HEK293 (cell line): ENCODE measurements at regions not wholly inside any gene's neighbourhood (a gene's known extent, or its start where the extent isn't known, plus 50 kb on each side); places are given as distances from the start of the nearest gene placed in this dataset.

Experiments used
- CTCF ChIA-PET: fragments of 350-600 bp; formaldehyde crosslinking; extraction: SDS; loops from one replicate; lab custom pipeline; 2021; ENCODE audit warnings: antibody characterized with exemption; lab: Yijun Ruan, JAX
- POLR2A ChIA-PET: fragments of 300-600 bp; formaldehyde crosslinking; extraction: SDS; loops from one replicate; lab custom pipeline; 2020; ENCODE audit warnings: antibody characterized with exemption, inconsistent platforms; lab: Yijun Ruan, JAX
- H3K27ac ChIP-seq: fragments of 200-500 bp; sonication (Bioruptor generic); 2 replicates; pipeline ENCODE4 v1.5.1; 2014; ENCODE audit warnings: low read depth, low read length, control low read depth, inconsistent platforms; ENCODE audit errors: extremely low read depth
- H3K36me3 ChIP-seq, 2 experiments: fragments of 200-500 bp in 1 of 2; sonication (Bioruptor generic) in 1 of 2; 1 replicate in 1 of 2; 2 replicates in 1 of 2; pipeline ENCODE4 v1.5.1; 2014 to 2017; ENCODE audit warnings: inconsistent platforms in 2 of 2, low read length in 2 of 2; ENCODE audit not compliant: control insufficient read depth in 2 of 2, insufficient read depth in 1 of 2
- H3K4me1 ChIP-seq: fragments of 200-500 bp; sonication (Bioruptor generic); 2 replicates; pipeline ENCODE4 v1.5.1; 2014; ENCODE audit warnings: mild to moderate bottlenecking, low read length, inconsistent platforms; ENCODE audit not compliant: control insufficient read depth, insufficient read depth
- H3K4me3 ChIP-seq: 2 replicates; pipeline ENCODE4 v1.5.1; 2011; ENCODE audit warnings: low read depth, mild to moderate bottlenecking, control low read depth, low read length, moderate library complexity
- H3K9me3 ChIP-seq: fragments of 200-500 bp; sonication (Bioruptor generic); 2 replicates; pipeline ENCODE4 v1.5.1; 2014; ENCODE audit warnings: low read depth, low read length, inconsistent platforms; ENCODE audit not compliant: control insufficient read depth, insufficient read depth
- GLIS2 ChIP-seq: fragments of 450-650 bp; formaldehyde crosslinking; IDR thresholded peaks from 2 replicates; pipeline ENCODE4 v1.5.1; 2016; ENCODE audit warnings: missing biosample characterization, missing genetic modification characterization
- RBAK ChIP-seq: fragments of 450-650 bp; formaldehyde crosslinking; IDR thresholded peaks from 2 replicates; pipeline ENCODE4 v1.5.1; 2016; ENCODE audit warnings: missing biosample characterization, missing genetic modification characterization
- REPIN1 ChIP-seq: fragments of 450-650 bp; formaldehyde crosslinking; IDR thresholded peaks from 2 replicates; pipeline ENCODE4 v1.5.1; 2017; ENCODE audit warnings: missing biosample characterization, missing genetic modification characterization, low read depth
- SCRT2 ChIP-seq: fragments of 450-650 bp; formaldehyde crosslinking; IDR thresholded peaks from 2 replicates; pipeline ENCODE4 v1.5.1; 2016; ENCODE audit warnings: missing biosample characterization, missing genetic modification characterization
- ZFP37 ChIP-seq: fragments of 450-650 bp; formaldehyde crosslinking; IDR thresholded peaks from 2 replicates; pipeline ENCODE4 v1.5.1; 2016; ENCODE audit warnings: missing biosample characterization, missing genetic modification characterization
- ZNF114 ChIP-seq: fragments of 450-650 bp; formaldehyde crosslinking; IDR thresholded peaks from 2 replicates; pipeline ENCODE4 v1.5.0; 2017; ENCODE audit warnings: missing biosample characterization, missing genetic modification characterization
- ZNF292 ChIP-seq: fragments of 450-650 bp; formaldehyde crosslinking; IDR thresholded peaks from 2 replicates; pipeline ENCODE4 v1.5.1; 2016; ENCODE audit warnings: low read depth, missing biosample characterization, missing genetic modification characterization, borderline replicate concordance
- ZNF350 ChIP-seq: fragments of 450-650 bp; formaldehyde crosslinking; IDR thresholded peaks from 2 replicates; pipeline ENCODE4 v1.5.0; 2017; ENCODE audit warnings: missing biosample characterization, mild to moderate bottlenecking, missing genetic modification characterization
- ZNF391 ChIP-seq: fragments of 450-650 bp; formaldehyde crosslinking; IDR thresholded peaks from 2 replicates; pipeline ENCODE4 v1.5.1; 2016; ENCODE audit warnings: low read depth, missing biosample characterization, missing genetic modification characterization, borderline replicate concordance
- ZNF416 ChIP-seq: fragments of 450-650 bp; formaldehyde crosslinking; IDR thresholded peaks from 2 replicates; pipeline ENCODE4 v1.5.1; 2016; ENCODE audit warnings: missing biosample characterization, missing genetic modification characterization
- ZNF544 ChIP-seq: fragments of 450-650 bp; formaldehyde crosslinking; IDR thresholded peaks from 2 replicates; pipeline ENCODE4 v1.5.0; 2017; ENCODE audit warnings: missing biosample characterization, missing genetic modification characterization
- ZNF626 ChIP-seq: fragments of 450-650 bp; sonication (Bioruptor Pico); formaldehyde crosslinking; IDR thresholded peaks from 2 replicates; pipeline ENCODE4 v1.5.1; 2018; ENCODE audit warnings: missing biosample characterization, missing genetic modification characterization, inconsistent platforms
- ZNF747 ChIP-seq: fragments of 450-650 bp; formaldehyde crosslinking; IDR thresholded peaks from 2 replicates; pipeline ENCODE4 v1.5.1; 2016; ENCODE audit warnings: missing biosample characterization, missing genetic modification characterization
- ZNF792 ChIP-seq: fragments of 450-650 bp; formaldehyde crosslinking; IDR thresholded peaks from 2 replicates; pipeline ENCODE4 v1.5.1; 2016; ENCODE audit warnings: missing biosample characterization, missing genetic modification characterization
- TF ChIP-seq, protein P1 (sequence below): fragments of 450-650 bp; formaldehyde crosslinking; IDR thresholded peaks from 2 replicates; pipeline ENCODE4 v1.5.1; 2016; ENCODE audit warnings: missing biosample characterization, missing genetic modification characterization
- TF ChIP-seq, protein P2 (sequence below): fragments of 450-650 bp; formaldehyde crosslinking; optimal IDR thresholded peaks from 2 replicates; pipeline ENCODE3; 2016; ENCODE audit warnings: missing biosample characterization, mild to moderate bottlenecking, missing genetic modification characterization
- TF ChIP-seq, protein P3 (sequence below): fragments of 450-650 bp; formaldehyde crosslinking; conservative IDR thresholded peaks from 2 replicates; pipeline ENCODE4 v1.5.1; 2016; ENCODE audit warnings: low read depth, missing biosample characterization, missing genetic modification characterization
- TF ChIP-seq, protein P4 (sequence below): fragments of 450-650 bp; formaldehyde crosslinking; IDR thresholded peaks from 2 replicates; pipeline ENCODE4 v1.5.1; 2016; ENCODE audit warnings: missing biosample characterization, missing genetic modification characterization
- TF ChIP-seq, protein P5 (sequence below): fragments of 450-650 bp; IDR thresholded peaks from 2 replicates; pipeline ENCODE4 v1.5.1; 2018; ENCODE audit warnings: missing biosample characterization, missing genetic modification characterization

DNA sequence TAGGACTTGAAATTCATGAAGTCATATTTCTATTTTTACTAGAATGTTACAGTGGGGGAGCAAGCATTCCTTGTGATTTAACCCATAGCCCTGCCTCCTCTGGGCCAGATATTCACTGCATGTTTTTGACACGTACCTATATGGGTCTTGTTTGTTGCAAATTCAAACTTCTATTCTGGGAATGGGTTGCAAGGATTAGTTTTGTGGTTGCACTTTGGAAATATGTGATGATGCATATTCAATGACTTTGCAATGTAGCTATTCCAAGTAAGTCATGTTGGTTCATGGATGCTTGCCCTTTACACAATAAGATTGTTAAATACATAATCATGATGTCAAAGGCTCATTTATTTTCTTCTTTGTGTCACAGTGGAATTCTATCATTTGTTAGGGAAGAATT, 440.8 kb downstream of the TDRD3 start:
- POLR2A ChIA-PET: no interaction called here
- Histone ChIP-seq H3K36me3 (no peaks in the 10 kb centered on the region), H3K4me3 (no peak overlapping the region), H3K4me1 (no peaks in the 10 kb centered on the region)
- TF ChIP-seq ZNF391 (tag by site-specific recombination): no peak
- TF ChIP-seq ZNF350 (tag by site-specific recombination): no peak
- TF ChIP-seq, protein P1, sequence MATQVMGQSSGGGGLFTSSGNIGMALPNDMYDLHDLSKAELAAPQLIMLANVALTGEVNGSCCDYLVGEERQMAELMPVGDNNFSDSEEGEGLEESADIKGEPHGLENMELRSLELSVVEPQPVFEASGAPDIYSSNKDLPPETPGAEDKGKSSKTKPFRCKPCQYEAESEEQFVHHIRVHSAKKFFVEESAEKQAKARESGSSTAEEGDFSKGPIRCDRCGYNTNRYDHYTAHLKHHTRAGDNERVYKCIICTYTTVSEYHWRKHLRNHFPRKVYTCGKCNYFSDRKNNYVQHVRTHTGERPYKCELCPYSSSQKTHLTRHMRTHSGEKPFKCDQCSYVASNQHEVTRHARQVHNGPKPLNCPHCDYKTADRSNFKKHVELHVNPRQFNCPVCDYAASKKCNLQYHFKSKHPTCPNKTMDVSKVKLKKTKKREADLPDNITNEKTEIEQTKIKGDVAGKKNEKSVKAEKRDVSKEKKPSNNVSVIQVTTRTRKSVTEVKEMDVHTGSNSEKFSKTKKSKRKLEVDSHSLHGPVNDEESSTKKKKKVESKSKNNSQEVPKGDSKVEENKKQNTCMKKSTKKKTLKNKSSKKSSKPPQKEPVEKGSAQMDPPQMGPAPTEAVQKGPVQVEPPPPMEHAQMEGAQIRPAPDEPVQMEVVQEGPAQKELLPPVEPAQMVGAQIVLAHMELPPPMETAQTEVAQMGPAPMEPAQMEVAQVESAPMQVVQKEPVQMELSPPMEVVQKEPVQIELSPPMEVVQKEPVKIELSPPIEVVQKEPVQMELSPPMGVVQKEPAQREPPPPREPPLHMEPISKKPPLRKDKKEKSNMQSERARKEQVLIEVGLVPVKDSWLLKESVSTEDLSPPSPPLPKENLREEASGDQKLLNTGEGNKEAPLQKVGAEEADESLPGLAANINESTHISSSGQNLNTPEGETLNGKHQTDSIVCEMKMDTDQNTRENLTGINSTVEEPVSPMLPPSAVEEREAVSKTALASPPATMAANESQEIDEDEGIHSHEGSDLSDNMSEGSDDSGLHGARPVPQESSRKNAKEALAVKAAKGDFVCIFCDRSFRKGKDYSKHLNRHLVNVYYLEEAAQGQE (tag by site-specific recombination): no peak
- TF ChIP-seq, protein P2, sequence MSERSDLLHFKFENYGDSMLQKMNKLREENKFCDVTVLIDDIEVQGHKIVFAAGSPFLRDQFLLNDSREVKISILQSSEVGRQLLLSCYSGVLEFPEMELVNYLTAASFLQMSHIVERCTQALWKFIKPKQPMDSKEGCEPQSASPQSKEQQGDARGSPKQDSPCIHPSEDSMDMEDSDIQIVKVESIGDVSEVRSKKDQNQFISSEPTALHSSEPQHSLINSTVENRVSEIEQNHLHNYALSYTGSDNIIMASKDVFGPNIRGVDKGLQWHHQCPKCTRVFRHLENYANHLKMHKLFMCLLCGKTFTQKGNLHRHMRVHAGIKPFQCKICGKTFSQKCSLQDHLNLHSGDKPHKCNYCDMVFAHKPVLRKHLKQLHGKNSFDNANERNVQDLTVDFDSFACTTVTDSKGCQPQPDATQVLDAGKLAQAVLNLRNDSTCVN (tag by site-specific recombination): no peak
- TF ChIP-seq ZNF792: no peak
- TF ChIP-seq ZNF292 (tag by site-specific recombination): no peak
- TF ChIP-seq RBAK (tag by site-specific recombination): no peak
- no peak for TF ChIP-seq ZFP37 (tag by site-specific recombination)
- no peak for TF ChIP-seq GLIS2
- TF ChIP-seq, protein P3, sequence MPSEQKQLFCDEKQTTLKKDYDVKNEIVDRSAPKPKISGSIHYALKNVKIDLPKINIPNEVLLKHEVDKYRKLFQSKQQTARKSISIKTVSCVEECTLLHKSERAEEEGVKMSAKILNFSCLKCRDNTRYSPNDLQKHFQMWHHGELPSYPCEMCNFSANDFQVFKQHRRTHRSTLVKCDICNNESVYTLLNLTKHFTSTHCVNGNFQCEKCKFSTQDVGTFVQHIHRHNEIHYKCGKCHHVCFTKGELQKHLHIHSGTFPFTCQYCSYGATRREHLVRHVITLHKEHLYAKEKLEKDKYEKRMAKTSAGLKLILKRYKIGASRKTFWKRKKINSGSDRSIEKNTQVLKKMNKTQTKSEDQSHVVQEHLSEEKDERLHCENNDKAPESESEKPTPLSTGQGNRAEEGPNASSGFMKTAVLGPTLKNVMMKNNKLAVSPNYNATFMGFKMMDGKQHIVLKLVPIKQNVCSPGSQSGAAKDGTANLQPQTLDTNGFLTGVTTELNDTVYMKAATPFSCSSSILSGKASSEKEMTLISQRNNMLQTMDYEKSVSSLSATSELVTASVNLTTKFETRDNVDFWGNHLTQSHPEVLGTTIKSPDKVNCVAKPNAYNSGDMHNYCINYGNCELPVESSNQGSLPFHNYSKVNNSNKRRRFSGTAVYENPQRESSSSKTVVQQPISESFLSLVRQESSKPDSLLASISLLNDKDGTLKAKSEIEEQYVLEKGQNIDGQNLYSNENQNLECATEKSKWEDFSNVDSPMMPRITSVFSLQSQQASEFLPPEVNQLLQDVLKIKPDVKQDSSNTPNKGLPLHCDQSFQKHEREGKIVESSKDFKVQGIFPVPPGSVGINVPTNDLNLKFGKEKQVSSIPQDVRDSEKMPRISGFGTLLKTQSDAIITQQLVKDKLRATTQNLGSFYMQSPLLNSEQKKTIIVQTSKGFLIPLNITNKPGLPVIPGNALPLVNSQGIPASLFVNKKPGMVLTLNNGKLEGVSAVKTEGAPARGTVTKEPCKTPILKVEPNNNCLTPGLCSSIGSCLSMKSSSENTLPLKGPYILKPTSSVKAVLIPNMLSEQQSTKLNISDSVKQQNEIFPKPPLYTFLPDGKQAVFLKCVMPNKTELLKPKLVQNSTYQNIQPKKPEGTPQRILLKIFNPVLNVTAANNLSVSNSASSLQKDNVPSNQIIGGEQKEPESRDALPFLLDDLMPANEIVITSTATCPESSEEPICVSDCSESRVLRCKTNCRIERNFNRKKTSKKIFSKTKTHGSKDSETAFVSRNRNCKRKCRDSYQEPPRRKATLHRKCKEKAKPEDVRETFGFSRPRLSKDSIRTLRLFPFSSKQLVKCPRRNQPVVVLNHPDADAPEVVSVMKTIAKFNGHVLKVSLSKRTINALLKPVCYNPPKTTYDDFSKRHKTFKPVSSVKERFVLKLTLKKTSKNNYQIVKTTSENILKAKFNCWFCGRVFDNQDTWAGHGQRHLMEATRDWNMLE (tag by site-specific recombination): no peak
- no peak for TF ChIP-seq REPIN1 (tag by site-specific recombination)
- TF ChIP-seq ZNF416 (tag by site-specific recombination): no peak
- TF ChIP-seq ZNF114 (tag by site-specific recombination): no peak
- TF ChIP-seq ZNF747 (tag by site-specific recombination): no peak
- TF ChIP-seq, protein P4, sequence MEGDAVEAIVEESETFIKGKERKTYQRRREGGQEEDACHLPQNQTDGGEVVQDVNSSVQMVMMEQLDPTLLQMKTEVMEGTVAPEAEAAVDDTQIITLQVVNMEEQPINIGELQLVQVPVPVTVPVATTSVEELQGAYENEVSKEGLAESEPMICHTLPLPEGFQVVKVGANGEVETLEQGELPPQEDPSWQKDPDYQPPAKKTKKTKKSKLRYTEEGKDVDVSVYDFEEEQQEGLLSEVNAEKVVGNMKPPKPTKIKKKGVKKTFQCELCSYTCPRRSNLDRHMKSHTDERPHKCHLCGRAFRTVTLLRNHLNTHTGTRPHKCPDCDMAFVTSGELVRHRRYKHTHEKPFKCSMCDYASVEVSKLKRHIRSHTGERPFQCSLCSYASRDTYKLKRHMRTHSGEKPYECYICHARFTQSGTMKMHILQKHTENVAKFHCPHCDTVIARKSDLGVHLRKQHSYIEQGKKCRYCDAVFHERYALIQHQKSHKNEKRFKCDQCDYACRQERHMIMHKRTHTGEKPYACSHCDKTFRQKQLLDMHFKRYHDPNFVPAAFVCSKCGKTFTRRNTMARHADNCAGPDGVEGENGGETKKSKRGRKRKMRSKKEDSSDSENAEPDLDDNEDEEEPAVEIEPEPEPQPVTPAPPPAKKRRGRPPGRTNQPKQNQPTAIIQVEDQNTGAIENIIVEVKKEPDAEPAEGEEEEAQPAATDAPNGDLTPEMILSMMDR (tag by site-specific recombination): no peak
- TF ChIP-seq SCRT2: no peak
- no peak for TF ChIP-seq ZNF626
- TF ChIP-seq, protein P5, sequence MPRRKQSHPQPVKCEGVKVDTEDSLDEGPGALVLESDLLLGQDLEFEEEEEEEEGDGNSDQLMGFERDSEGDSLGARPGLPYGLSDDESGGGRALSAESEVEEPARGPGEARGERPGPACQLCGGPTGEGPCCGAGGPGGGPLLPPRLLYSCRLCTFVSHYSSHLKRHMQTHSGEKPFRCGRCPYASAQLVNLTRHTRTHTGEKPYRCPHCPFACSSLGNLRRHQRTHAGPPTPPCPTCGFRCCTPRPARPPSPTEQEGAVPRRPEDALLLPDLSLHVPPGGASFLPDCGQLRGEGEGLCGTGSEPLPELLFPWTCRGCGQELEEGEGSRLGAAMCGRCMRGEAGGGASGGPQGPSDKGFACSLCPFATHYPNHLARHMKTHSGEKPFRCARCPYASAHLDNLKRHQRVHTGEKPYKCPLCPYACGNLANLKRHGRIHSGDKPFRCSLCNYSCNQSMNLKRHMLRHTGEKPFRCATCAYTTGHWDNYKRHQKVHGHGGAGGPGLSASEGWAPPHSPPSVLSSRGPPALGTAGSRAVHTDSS (tag by site-specific recombination): no peak
- TF ChIP-seq ZNF544 (tag by site-specific recombination): no peak
- TF ChIP-seq, all 188 proteins: peak for 0
- Histone ChIP-seq H3K27ac (no peak overlapping the region), H3K9me3 (no peaks in the 10 kb centered on the region)
- CTCF ChIA-PET: no interaction called here
